ENCODE measurements at regions not wholly inside any gene's neighbourhood (a gene's known extent, or its start where the extent isn't known, plus 50 kb on each side); places are given as distances from the start of the nearest gene placed in this dataset.

GRCh38 chr3:18670759-18671158 lies 245.6 kb upstream of the SATB1 start:
- DNase-seq (ENCODE audit: low spot score): no peak

GRCh38 chr3:18669374-18669773 lies 244.2 kb upstream of the SATB1 start:
- DNase-seq (ENCODE audit: low spot score): no peak

GRCh38 chr3:18667552-18667951 lies 242.4 kb upstream of the SATB1 start:
- no peak for DNase-seq (ENCODE audit: low spot score)

- DNase-seq (ENCODE audit: low spot score): no peak
Measured at GRCh38 chr3:18666655-18667054, 241.5 kb upstream of the SATB1 start.

GRCh38 chr3:18660059-18660458 lies 234.9 kb upstream of the SATB1 start:
- no peak for DNase-seq (ENCODE audit: low spot score)

- DNase-seq (ENCODE audit: low spot score): no peak
Measured at GRCh38 chr3:18657858-18658820, 233.0 kb upstream of the SATB1 start.

- no peak for DNase-seq (ENCODE audit: low spot score)
Measured at GRCh38 chr3:18656866-18657265, 231.7 kb upstream of the SATB1 start.

- DNase-seq (ENCODE audit: low spot score): no peak
Measured at GRCh38 chr3:18656410-18656809, 231.3 kb upstream of the SATB1 start.

- no peak for DNase-seq (ENCODE audit: low spot score)
Measured at GRCh38 chr3:18655827-18656226, 230.7 kb upstream of the SATB1 start.

GRCh38 chr3:18652781-18653180 lies 227.6 kb upstream of the SATB1 start:
- no peak for DNase-seq (ENCODE audit: low spot score)

- no peak for DNase-seq (ENCODE audit: low spot score)
Measured at GRCh38 chr3:18650731-18651130, 225.6 kb upstream of the SATB1 start.

- DNase-seq (ENCODE audit: low spot score): no peak
Measured at GRCh38 chr3:18649666-18650363, 224.7 kb upstream of the SATB1 start.

- DNase-seq (ENCODE audit: low spot score): no peak
Measured at GRCh38 chr3:18648868-18649462, 223.8 kb upstream of the SATB1 start.

GRCh38 chr3:18648159-18648558 lies 223.0 kb upstream of the SATB1 start:
- DNase-seq (ENCODE audit: low spot score): no peak

- DNase-seq (ENCODE audit: low spot score): no peak
Measured at GRCh38 chr3:18645619-18646018, 220.5 kb upstream of the SATB1 start.

GRCh38 chr3:18643281-18643680 lies 218.1 kb upstream of the SATB1 start:
- DNase-seq (ENCODE audit: low spot score): no peak

GRCh38 chr3:18641916-18642315 lies 216.8 kb upstream of the SATB1 start:
- no peak for DNase-seq (ENCODE audit: low spot score)

- DNase-seq (ENCODE audit: low spot score): no peak
Measured at GRCh38 chr3:18635215-18635614, 210.1 kb upstream of the SATB1 start.

- DNase-seq (ENCODE audit: low spot score): no peak
Measured at GRCh38 chr3:18634461-18634860, 209.3 kb upstream of the SATB1 start.

- no peak for DNase-seq (ENCODE audit: low spot score)
Measured at GRCh38 chr3:18633002-18633401, 207.9 kb upstream of the SATB1 start.

GRCh38 chr3:18630295-18630694 lies 205.2 kb upstream of the SATB1 start:
- no peak for DNase-seq (ENCODE audit: low spot score)

- no peak for DNase-seq (ENCODE audit: low spot score)
Measured at GRCh38 chr3:18625085-18625484, 199.9 kb upstream of the SATB1 start.

GRCh38 chr3:18623220-18623619 lies 198.1 kb upstream of the SATB1 start:
- DNase-seq (ENCODE audit: low spot score): no peak

Measured in D341Med (cell line).